IMR-90 (cell line): ENCODE measurements at regions not wholly inside any gene's neighbourhood (a gene's known extent, or its start where the extent isn't known, plus 50 kb on each side); places are given as distances from the start of the nearest gene placed in this dataset.

Experiments
- ATAC-seq: fragments of 200-7000 bp; cut with Tn5 transposase; 2 replicates; pipeline ENCODE4 v1.9.1; 2020; ENCODE audit warnings: low read depth, mild to moderate bottlenecking, moderate library complexity
- BruUV-seq: library from RNA; stranded (reverse); fragments of 400-500 nt; replicated peaks from 2 replicates; lab custom pipeline; 2021; lab: Mats Ljungman, UMichigan
- CTCF ChIA-PET: fragments of 300-600 bp; formaldehyde crosslinking; extraction: SDS; loops from one replicate; lab custom pipeline; 2021; ENCODE audit warnings: antibody characterized with exemption; lab: Yijun Ruan, JAX
- POLR2A ChIA-PET: fragments of 300-600 bp; sonication (Branson Sonifier 250); formaldehyde crosslinking; loops from one replicate; lab custom pipeline; 2022; ENCODE audit warnings: antibody characterized with exemption; ENCODE audit not compliant: unreplicated experiment; lab: Charles Lee
- DNase-seq: peaks from one replicate; pipeline ENCODE4 v3.0.0; 2013
- H2AFZ ChIP-seq: replicated peaks from 2 replicates; pipeline ENCODE3; 2013; ENCODE audit warnings: low read length, mild to moderate bottlenecking; ENCODE audit not compliant: poor library complexity
- H2AK5ac ChIP-seq: 2 replicates; pipeline ENCODE4 v1.6.1; 2013; ENCODE audit warnings: low read depth, low read length, inconsistent platforms
- H2AK9ac ChIP-seq: replicated peaks from 2 replicates; pipeline ENCODE3; 2013; ENCODE audit warnings: mild to moderate bottlenecking, low read depth, low read length, moderate library complexity; ENCODE audit not compliant: poor library complexity
- H2BK120ac ChIP-seq: 2 replicates; pipeline ENCODE4 v1.6.1; 2013; ENCODE audit warnings: low read depth, low read length, inconsistent platforms
- H2BK15ac ChIP-seq: 3 replicates; pipeline ENCODE4 v1.6.1; 2013; ENCODE audit warnings: low read depth, low read length, inconsistent platforms
- H2BK20ac ChIP-seq: 2 replicates; pipeline ENCODE4 v1.6.1; 2013; ENCODE audit warnings: low read depth, mild to moderate bottlenecking, inconsistent platforms, low read length, moderate library complexity
- H2BK5ac ChIP-seq: 2 replicates; pipeline ENCODE4 v1.6.1; 2013; ENCODE audit warnings: mild to moderate bottlenecking, low read depth, low read length, inconsistent platforms; ENCODE audit not compliant: poor library complexity, severe bottlenecking
- H3K14ac ChIP-seq: replicated peaks from 2 replicates; pipeline ENCODE4 v1.6.1; 2013; ENCODE audit warnings: low read depth, low read length, inconsistent platforms
- H3K18ac ChIP-seq: 2 replicates; pipeline ENCODE4 v1.6.1; 2013; ENCODE audit warnings: low read depth, low read length, control low read depth
- H3K23ac ChIP-seq: 2 replicates; pipeline ENCODE4 v1.6.1; 2013; ENCODE audit warnings: low read depth, low read length, inconsistent platforms
- H3K27ac ChIP-seq: 2 replicates; pipeline ENCODE4 v1.5.1; 2013; ENCODE audit warnings: mild to moderate bottlenecking, control low read depth, low read length; ENCODE audit not compliant: insufficient read depth
- H3K27me3 ChIP-seq: 2 replicates; pipeline ENCODE4 v1.6.1; 2013; ENCODE audit warnings: low read length; ENCODE audit not compliant: control insufficient read depth, insufficient read depth
- H3K36me3 ChIP-seq: 2 replicates; pipeline ENCODE4 v1.6.1; 2013; ENCODE audit warnings: low read length, mixed read lengths; ENCODE audit not compliant: control insufficient read depth, insufficient read depth
- H3K4ac ChIP-seq: 2 replicates; pipeline ENCODE4 v1.6.1; 2013; ENCODE audit warnings: low read depth, low read length, inconsistent platforms
- H3K4me1 ChIP-seq: 2 replicates; pipeline ENCODE4 v1.6.1; 2013; ENCODE audit warnings: low read length, mixed read lengths; ENCODE audit not compliant: control insufficient read depth, insufficient read depth
- H3K4me2 ChIP-seq: 2 replicates; pipeline ENCODE4 v1.6.1; 2013; ENCODE audit warnings: low read depth, mild to moderate bottlenecking, control low read depth, low read length, moderate library complexity
- H3K4me3 ChIP-seq: 2 replicates; pipeline ENCODE4 v1.5.1; 2013; ENCODE audit warnings: low read depth, mild to moderate bottlenecking, control low read depth, low read length, moderate library complexity; ENCODE audit not compliant: insufficient read depth
- H3K56ac ChIP-seq: 2 replicates; pipeline ENCODE4 v1.6.1; 2013; ENCODE audit warnings: low read length, inconsistent platforms; ENCODE audit not compliant: insufficient read depth; ENCODE audit errors: extremely low read depth
- H3K79me1 ChIP-seq, 2 experiments: 2 replicates each; pipeline ENCODE4 v1.6.1; 2013; ENCODE audit warnings: low read length in 2 of 2, inconsistent platforms in 1 of 2, low read depth in 1 of 2
- H3K9ac ChIP-seq: 2 replicates; pipeline ENCODE4 v1.6.1; 2013; ENCODE audit warnings: low read depth, low read length, control low read depth
- H3K9me1 ChIP-seq: 2 replicates; pipeline ENCODE4 v1.6.1; 2013; ENCODE audit warnings: low read length, inconsistent platforms; ENCODE audit not compliant: insufficient read depth
- H3K9me3 ChIP-seq: 2 replicates; pipeline ENCODE4 v1.6.1; 2013; ENCODE audit warnings: low read length; ENCODE audit not compliant: control insufficient read depth, insufficient read depth
- H4K20me1 ChIP-seq: 2 replicates; pipeline ENCODE4 v1.6.1; 2013; ENCODE audit warnings: low read length, inconsistent platforms; ENCODE audit not compliant: insufficient read depth
- H4K5ac ChIP-seq: 2 replicates; pipeline ENCODE4 v1.6.1; 2013; ENCODE audit warnings: mild to moderate bottlenecking, low read depth, low read length, control low read depth
- H4K8ac ChIP-seq, 2 experiments: 2 replicates each; pipeline ENCODE4 v1.6.1; 2013; ENCODE audit warnings: low read depth in 2 of 2, low read length in 2 of 2, control low read depth in 1 of 2, inconsistent platforms in 1 of 2
- H4K91ac ChIP-seq: 2 replicates; pipeline ENCODE4 v1.6.1; 2013; ENCODE audit warnings: low read depth, low read length, inconsistent platforms; ENCODE audit not compliant: insufficient read depth
- BHLHE40 ChIP-seq: fragments of 150-350 bp; IDR thresholded peaks from 2 replicates; pipeline ENCODE4 v1.6.1; 2016; ENCODE audit warnings: mild to moderate bottlenecking, low read depth, low read length
- CEBPB ChIP-seq: IDR thresholded peaks from 2 replicates; pipeline ENCODE4 v1.6.1; 2012; ENCODE audit warnings: low read depth, low read length, improper control_type of control experiment
- CHD1 ChIP-seq: IDR thresholded peaks from 2 replicates; pipeline ENCODE4 v1.6.1; 2012; ENCODE audit warnings: low read depth, low read length, improper control_type of control experiment
- MAFK ChIP-seq: IDR thresholded peaks from 2 replicates; pipeline ENCODE4 v1.6.1; 2012; ENCODE audit warnings: low read depth, low read length, improper control_type of control experiment
- NFE2L2 ChIP-seq: fragments of 150-350 bp; IDR thresholded peaks from 2 replicates; pipeline ENCODE4 v1.6.1; 2016; ENCODE audit warnings: low read depth, mild to moderate bottlenecking, low read length
- POLR2A ChIP-seq: IDR thresholded peaks from 2 replicates; pipeline ENCODE4 v1.6.1; 2012; ENCODE audit warnings: mild to moderate bottlenecking, low read depth, low read length
- RAD21 ChIP-seq: IDR thresholded peaks from 2 replicates; pipeline ENCODE4 v1.6.1; 2012; ENCODE audit warnings: low read length, improper control_type of control experiment
- RCOR1 ChIP-seq: IDR thresholded peaks from 2 replicates; pipeline ENCODE4 v1.6.1; 2012; ENCODE audit warnings: mild to moderate bottlenecking, low read length, improper control_type of control experiment; ENCODE audit not compliant: insufficient replicate concordance
- RFX5 ChIP-seq: IDR thresholded peaks from 2 replicates; pipeline ENCODE4 v1.8.0; 2012; ENCODE audit warnings: low read depth, mild to moderate bottlenecking, low read length, moderate library complexity
- SMC3 ChIP-seq: fragments of 150-350 bp; IDR thresholded peaks from 2 replicates; pipeline ENCODE4 v1.6.1; 2016; ENCODE audit warnings: low read depth, mild to moderate bottlenecking, antibody characterized with exemption, low read length, moderate library complexity
- WGBS, 2 experiments: methylation state at CpG; one replicate each; pipeline versions ENCODE4 v1.1.5 to v1.1.7; 2013; ENCODE audit warnings: missing lambda C conversion rate in 2 of 2; ENCODE audit not compliant: insufficient read length in 1 of 2; ENCODE audit errors: extremely low coverage in 2 of 2; 5-methylcytosine and 5-hydroxymethylcytosine counted together
- dilution Hi-C: fragments of 300-500 bp; cut with HindIII; formaldehyde crosslinking; loops from one replicate; pipeline ENCODE4 v1.14.3; 2018; ENCODE audit warnings: low sequenced_read_pairs; ENCODE audit not compliant: unreplicated experiment
- in situ Hi-C: fragments of 300-500 bp; cut with MboI; formaldehyde crosslinking; loops from 3 replicates; pipeline ENCODE4 v1.14.3; 2019; ENCODE audit warnings: low sequenced_read_pairs, inconsistent platforms, mixed read lengths
- intact Hi-C: fragments of 100-400 bp; cut with micrococcal nuclease; formaldehyde crosslinking; loops from 2 replicates; pipeline ENCODE4 v1.10.0; 2022
- TF ChIP-seq, protein P1 (sequence below): fragments of 150-350 bp; IDR thresholded peaks from 2 replicates; pipeline ENCODE4 v1.6.1; 2017; ENCODE audit warnings: mild to moderate bottlenecking, antibody characterized with exemption, low read length, low read depth
- TF ChIP-seq, protein P2 (sequence below): fragments of 150-350 bp; IDR thresholded peaks from 2 replicates; pipeline ENCODE4 v1.6.1; 2016; ENCODE audit warnings: low read depth, mild to moderate bottlenecking, low read length, moderate library complexity, borderline replicate concordance
- TF ChIP-seq, protein P3 (sequence below): conservative IDR thresholded peaks from 2 replicates; pipeline ENCODE4 v1.5.1; 2012; ENCODE audit warnings: mild to moderate bottlenecking, low read depth, low read length, improper control_type of control experiment

DNA sequence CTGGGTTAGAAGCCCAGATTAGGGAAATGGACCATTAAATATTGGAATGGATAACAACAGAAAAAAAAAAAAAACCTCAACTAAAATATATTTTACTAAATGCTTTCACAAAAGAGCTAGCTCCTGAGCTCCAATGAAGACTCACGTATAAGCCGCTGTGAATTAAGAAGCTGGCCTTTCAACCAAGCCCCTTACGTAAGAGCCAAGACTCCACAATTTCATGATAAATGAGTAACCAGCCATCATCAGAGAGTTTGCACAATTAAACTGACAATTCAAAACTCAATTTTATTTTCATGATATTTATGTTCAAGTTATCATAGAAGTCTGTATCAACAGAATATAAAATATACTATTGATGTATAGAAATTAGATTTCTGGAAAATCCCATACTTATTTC, 70.7 kb upstream of the HNRNPA3 start:
- WGBS, 2 experiments = no CpG with 5 or more reads among the region's 3 CpGs
- Histone ChIP-seq H3K79me1 (no peaks in the 10 kb centered on the region), H3K56ac (no peak overlapping the region), H3K9me3 (no peaks in the 10 kb centered on the region), H4K91ac (no peak overlapping the region), H3K27ac (no peak overlapping the region), H3K4me2 (no peak overlapping the region), H2AFZ (no peak overlapping the region), H4K8ac (no peak overlapping the region), H4K20me1 (no peaks in the 10 kb centered on the region), H3K4me1 (no peaks in the 10 kb centered on the region), H4K5ac (no peak overlapping the region), H3K9ac (no peak overlapping the region), H3K36me3 (no peaks in the 10 kb centered on the region), H3K4ac (no peak overlapping the region), H3K27me3 (peaks cover 2% of the 10 kb centered on the region; the same call in 1 of the 2 replicates), H3K14ac (no peak overlapping the region), H2BK15ac (no peak overlapping the region), H2AK9ac (no peak overlapping the region), H3K4me3 (no peak overlapping the region), H2BK120ac (no peak overlapping the region), H2BK5ac (no peak overlapping the region), H2AK5ac (no peak overlapping the region), H3K18ac (no peak overlapping the region), H2BK20ac (no peak overlapping the region), H3K9me1 (no peaks in the 10 kb centered on the region), H3K23ac (no peak overlapping the region)
- intact Hi-C loops (no loop called here), dilution Hi-C loops (no loop called here), in situ Hi-C loops (no loop called here)
- no peak for TF ChIP-seq NFE2L2
- TF ChIP-seq POLR2A = no peak
- no peak for TF ChIP-seq CHD1
- TF ChIP-seq RCOR1 = no peak
- TF ChIP-seq, protein P1, sequence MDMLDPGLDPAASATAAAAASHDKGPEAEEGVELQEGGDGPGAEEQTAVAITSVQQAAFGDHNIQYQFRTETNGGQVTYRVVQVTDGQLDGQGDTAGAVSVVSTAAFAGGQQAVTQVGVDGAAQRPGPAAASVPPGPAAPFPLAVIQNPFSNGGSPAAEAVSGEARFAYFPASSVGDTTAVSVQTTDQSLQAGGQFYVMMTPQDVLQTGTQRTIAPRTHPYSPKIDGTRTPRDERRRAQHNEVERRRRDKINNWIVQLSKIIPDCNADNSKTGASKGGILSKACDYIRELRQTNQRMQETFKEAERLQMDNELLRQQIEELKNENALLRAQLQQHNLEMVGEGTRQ = no peak
- TF ChIP-seq RFX5 = no peak
- TF ChIP-seq CEBPB = no peak
- no peak for TF ChIP-seq RAD21
- no peak for TF ChIP-seq SMC3
- TF ChIP-seq, protein P2, sequence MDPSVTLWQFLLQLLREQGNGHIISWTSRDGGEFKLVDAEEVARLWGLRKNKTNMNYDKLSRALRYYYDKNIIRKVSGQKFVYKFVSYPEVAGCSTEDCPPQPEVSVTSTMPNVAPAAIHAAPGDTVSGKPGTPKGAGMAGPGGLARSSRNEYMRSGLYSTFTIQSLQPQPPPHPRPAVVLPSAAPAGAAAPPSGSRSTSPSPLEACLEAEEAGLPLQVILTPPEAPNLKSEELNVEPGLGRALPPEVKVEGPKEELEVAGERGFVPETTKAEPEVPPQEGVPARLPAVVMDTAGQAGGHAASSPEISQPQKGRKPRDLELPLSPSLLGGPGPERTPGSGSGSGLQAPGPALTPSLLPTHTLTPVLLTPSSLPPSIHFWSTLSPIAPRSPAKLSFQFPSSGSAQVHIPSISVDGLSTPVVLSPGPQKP = no peak
- TF ChIP-seq MAFK = no peak
- TF ChIP-seq, protein P3, sequence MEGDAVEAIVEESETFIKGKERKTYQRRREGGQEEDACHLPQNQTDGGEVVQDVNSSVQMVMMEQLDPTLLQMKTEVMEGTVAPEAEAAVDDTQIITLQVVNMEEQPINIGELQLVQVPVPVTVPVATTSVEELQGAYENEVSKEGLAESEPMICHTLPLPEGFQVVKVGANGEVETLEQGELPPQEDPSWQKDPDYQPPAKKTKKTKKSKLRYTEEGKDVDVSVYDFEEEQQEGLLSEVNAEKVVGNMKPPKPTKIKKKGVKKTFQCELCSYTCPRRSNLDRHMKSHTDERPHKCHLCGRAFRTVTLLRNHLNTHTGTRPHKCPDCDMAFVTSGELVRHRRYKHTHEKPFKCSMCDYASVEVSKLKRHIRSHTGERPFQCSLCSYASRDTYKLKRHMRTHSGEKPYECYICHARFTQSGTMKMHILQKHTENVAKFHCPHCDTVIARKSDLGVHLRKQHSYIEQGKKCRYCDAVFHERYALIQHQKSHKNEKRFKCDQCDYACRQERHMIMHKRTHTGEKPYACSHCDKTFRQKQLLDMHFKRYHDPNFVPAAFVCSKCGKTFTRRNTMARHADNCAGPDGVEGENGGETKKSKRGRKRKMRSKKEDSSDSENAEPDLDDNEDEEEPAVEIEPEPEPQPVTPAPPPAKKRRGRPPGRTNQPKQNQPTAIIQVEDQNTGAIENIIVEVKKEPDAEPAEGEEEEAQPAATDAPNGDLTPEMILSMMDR = no peak
- TF ChIP-seq BHLHE40 = no peak
- ChIA-PET CTCF (no interaction called here), POLR2A (no interaction called here)
- no peak for DNase-seq
- no TSS peak for BruUV-seq
- ATAC-seq = no peak
